Heart left ventricle (tissue), 13 donors: ENCODE measurements at regions not wholly inside any gene's neighbourhood (a gene's known extent, or its start where the extent isn't known, plus 50 kb on each side); places are given as distances from the start of the nearest gene placed in this dataset.

Source experiments
- CTCF ChIP-seq, 12 donors: fragments of 200-600 bp; sonication (generic) in 4 of 12; IDR thresholded peaks; one replicate each; pipeline versions ENCODE4 v1.5.0 to v1.8.0; 2018 to 2022; ENCODE audit warnings: antibody characterized with exemption in 12 of 12, mild to moderate bottlenecking in 5 of 12
- POLR2A ChIP-seq, 2 donors: fragments of 450-650 bp; IDR thresholded peaks; one replicate each; pipeline ENCODE4 v1.6.1; 2017; ENCODE audit warnings: antibody characterized with exemption in 2 of 2, mild to moderate bottlenecking in 2 of 2, moderate library complexity in 2 of 2
- donor health status: ischemic (EF 13 %, LVEDD 7.1; RV severe dilation, severe dysfunction).
- donor health status: DM: no; HTN: yes; CAD: no.
- donor health status: DM: no; HTN: no; CAD: no.
- donor health status: ischemic (EF 25% LVEDD 6.9; RV normal size, moderate dysfunction).
- donor health status: ischemic (EF 25% LVEDD 5.7; RV mildly dilated, moderate dysfunction).
- donor health status: ischemic (EF 35%, LVEDD 5.7; RV mildly dilated, moderate dysfunction).
- donor health status: nonischemic (EF 11% LVEDD 7.7; RV severe dilation, severe dysfunction).
- donor health status: DM: yes; HTN: yes; CAD: no.
- donor health status: PGD.
- donor health status: ischemic (EF 29% LVEDD 5.4; RV normal size, mild dysfunction).
- donor health status: nonischemic (EF 23%, LVEDD 6.1; RV moderate dilation, normal function).

- TF ChIP-seq CTCF (IDR thresholded peaks at IDR 0.05) (no peak), POLR2A (IDR thresholded peaks at IDR 0.05) (no peak)
Observed at GRCh38 chr10:88149906-88150305, 286.5 kb downstream of the PTEN start.
